ENCODE measurements at regions not wholly inside any gene's neighbourhood (a gene's known extent, or its start where the extent isn't known, plus 50 kb on each side); places are given as distances from the start of the nearest gene placed in this dataset.

DNA sequence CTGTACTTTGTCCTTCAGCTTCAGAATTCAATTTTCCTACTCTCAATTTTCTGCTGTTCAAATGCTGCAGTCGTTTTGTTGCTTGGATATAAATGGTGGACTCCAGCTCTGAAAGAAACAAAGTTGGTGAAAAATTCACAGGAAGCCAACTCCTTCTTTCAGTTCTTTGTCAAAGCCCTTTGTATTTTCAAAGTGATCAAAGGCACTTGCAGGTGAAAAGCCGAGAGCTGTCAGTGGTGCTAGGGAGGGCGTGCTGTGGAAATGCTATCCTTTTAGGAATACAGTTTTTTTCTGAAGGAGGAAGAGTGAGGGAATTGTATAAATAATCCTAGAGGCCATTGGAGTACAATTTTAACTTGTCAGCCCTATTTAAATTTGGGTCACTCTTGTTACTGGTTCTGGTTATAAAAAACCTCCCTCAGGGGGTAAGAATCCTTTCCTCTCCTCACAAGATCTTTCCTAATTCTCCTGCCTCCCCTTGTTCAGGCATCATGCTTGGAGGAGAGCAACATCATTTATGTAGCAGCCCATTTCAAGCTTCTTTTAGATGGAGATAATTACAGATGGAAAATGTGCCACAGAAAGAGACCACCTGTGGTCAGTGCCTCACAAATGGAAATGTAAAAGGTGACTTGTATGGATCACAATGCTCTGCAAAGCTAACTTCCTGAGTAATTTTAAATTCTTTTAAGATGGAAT, 62.5 kb upstream of the GHR start:
- no peak for DNase-seq

DNA sequence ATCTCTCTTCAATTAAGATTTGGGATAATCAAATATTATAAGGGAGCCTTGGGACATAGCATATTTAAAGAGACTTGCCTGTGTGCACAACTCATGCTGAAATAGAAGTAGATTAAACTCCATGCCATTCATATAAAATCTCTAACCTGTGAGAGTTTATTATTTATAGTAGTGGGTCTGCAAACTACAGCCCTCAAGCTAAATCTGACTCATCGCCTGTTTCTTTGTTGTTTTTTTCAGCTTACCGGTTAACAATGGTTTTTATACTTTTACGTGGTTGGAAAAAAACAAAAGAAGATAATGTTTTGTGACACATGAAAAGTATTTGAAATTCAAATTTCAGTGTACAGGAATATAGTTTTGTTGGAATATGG, 61.9 kb upstream of the GHR start:
- DNase-seq = no peak

DNA sequence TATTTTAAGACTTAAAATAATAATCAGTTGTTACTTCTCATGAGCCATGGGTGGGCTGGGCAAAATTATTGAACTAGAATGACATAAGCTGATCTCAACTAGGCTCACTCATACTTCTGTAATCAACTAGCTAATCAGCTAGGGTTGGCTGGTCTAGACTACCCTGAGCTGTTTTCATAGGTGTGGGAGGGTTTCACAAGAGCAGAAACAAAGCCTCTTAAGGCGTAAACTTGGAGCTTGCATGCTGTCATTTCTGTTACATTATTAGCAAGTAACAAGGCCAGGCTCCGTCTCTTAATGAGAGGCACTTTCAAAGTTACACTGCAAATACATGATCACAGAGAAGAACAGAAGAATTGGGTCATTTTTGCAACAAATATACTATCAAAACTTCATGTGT, 57.2 kb upstream of the GHR start:
- no peak for DNase-seq

Data from MV-4-11 (cell line).